CD4-positive, alpha-beta T cell treated with Interferon gamma for 1 hour (primary cell): ENCODE measurements at regions not wholly inside any gene's neighbourhood (a gene's known extent, or its start where the extent isn't known, plus 50 kb on each side); places are given as distances from the start of the nearest gene placed in this dataset.
"Not testable (repeated sequence)": the region's sequence is repeated elsewhere in the genome, so short reads cannot be mapped to it uniquely, and the experiment has no call there.

ENCODE experiments used
- DNase-seq: peaks from one replicate; pipeline ENCODE4 v3.0.0-alpha.2; 2020

GRCh38 chr2:47728551-47728950, 54.4 kb upstream of the MSH6 start:
- DNase-seq = no peak

GRCh38 chr2:47727956-47728355, 55.0 kb upstream of the MSH6 start:
- no peak for DNase-seq

GRCh38 chr2:47726978-47727377, 56.0 kb upstream of the MSH6 start:
- DNase-seq = not testable (repeated sequence)

GRCh38 chr2:47725808-47726207, 57.1 kb upstream of the MSH6 start:
- DNase-seq = no peak

GRCh38 chr2:47724221-47724981, 58.5 kb upstream of the MSH6 start:
- DNase-seq = peak; percentile 74

GRCh38 chr2:47721296-47721695, 61.6 kb upstream of the MSH6 start:
- no peak for DNase-seq

- DNase-seq = no peak
These were observed 62.4 kb upstream of the MSH6 start for GRCh38 chr2:47720559-47720958.

- no peak for DNase-seq
These were observed 62.9 kb upstream of the MSH6 start for GRCh38 chr2:47720036-47720435.

GRCh38 chr2:47719099-47719498, 63.8 kb upstream of the MSH6 start:
- DNase-seq = no peak

GRCh38 chr2:47716307-47716706, 66.6 kb upstream of the MSH6 start:
- not testable (repeated sequence) for DNase-seq

GRCh38 chr2:47715552-47715951, 67.4 kb upstream of the MSH6 start:
- no peak for DNase-seq

GRCh38 chr2:47708801-47709499, 74.0 kb upstream of the MSH6 start:
- no peak for DNase-seq

- DNase-seq = no peak
These were observed 78.7 kb upstream of the MSH6 start for GRCh38 chr2:47704287-47704686.

- DNase-seq = no peak
These were observed 83.3 kb upstream of the MSH6 start for GRCh38 chr2:47699533-47700215.

- not testable (repeated sequence) for DNase-seq
These were observed 84.4 kb upstream of the MSH6 start for GRCh38 chr2:47698436-47698972.

GRCh38 chr2:47697681-47698435, 85.1 kb upstream of the MSH6 start:
- not testable (repeated sequence) for DNase-seq

- DNase-seq = no peak
These were observed 85.8 kb upstream of the MSH6 start for GRCh38 chr2:47697000-47697601.

- DNase-seq = no peak
These were observed 86.5 kb upstream of the MSH6 start for GRCh38 chr2:47696478-47696831.

- DNase-seq = no peak
These were observed 87.0 kb upstream of the MSH6 start for GRCh38 chr2:47695800-47696477.

GRCh38 chr2:47694451-47694850, 88.5 kb upstream of the MSH6 start:
- not testable (repeated sequence) for DNase-seq

GRCh38 chr2:47690706-47691325, 92.1 kb upstream of the MSH6 start:
- not testable (repeated sequence) for DNase-seq
